HG02759 (cell line): ENCODE measurements at regions not wholly inside any gene's neighbourhood (a gene's known extent, or its start where the extent isn't known, plus 50 kb on each side); places are given as distances from the start of the nearest gene placed in this dataset.

Experiments used
- ATAC-seq: cut with Tn5 transposase; IDR thresholded peaks from one replicate; pipeline ENCODE4 v1.9.1; 2021; ENCODE audit warnings: mild to moderate bottlenecking, moderate library complexity; ENCODE audit not compliant: unreplicated experiment

DNA sequence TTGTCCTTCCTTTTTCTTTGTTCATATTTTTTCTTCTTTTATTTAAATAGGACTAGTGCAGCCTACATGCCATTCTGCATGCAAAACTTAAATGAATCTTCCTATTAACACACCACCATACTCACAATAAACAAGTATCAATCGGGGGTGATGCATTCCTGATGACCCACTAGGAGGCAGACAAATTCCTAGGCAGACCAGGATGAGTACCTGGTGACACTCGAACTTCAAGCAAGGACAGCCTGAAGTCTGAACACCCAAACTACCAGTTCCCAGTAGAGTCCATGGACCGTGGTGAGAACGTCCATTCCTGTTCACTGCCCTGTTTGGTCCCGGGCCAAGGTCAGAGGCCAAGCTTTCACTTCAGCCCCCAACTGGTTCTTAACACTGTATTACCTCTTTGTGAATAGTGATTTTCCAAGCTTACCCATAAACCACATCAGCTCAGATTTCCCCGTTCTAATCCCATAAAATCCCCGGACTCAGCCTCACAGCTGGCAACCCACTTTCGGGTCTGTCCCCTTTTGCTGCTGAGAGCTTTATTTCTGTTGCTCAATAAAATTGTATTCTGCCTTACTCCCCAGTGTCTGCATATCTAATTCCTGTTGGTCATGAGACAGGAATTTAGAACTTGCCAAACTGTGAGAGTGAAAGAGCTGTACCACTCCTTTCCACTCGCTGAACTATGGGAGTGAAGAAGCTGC, 1286.6 kb downstream of the FSTL5 start:
- ATAC-seq: no peak

- ATAC-seq: no peak
Measured at GRCh38 chr4:160880180-160880579, 1283.6 kb downstream of the FSTL5 start.

DNA sequence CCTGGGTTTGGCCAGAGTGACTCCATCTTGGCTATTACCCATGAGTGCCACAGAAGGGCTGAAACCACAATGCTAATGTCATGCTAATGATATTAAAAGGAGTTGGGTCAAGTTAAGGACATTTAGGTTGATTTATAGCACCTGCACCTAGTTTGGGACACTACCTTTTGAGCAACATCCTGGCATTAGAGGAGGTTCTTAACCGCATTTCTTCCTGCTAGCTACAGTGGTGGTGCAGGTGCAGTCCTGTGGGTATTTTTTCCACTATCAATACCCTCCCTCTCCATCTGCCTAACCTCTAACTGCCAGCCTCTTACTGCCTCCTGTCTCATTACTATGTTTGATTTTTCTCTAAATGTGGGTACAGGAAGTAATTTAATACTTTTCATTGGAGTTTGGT, 1276.1 kb downstream of the FSTL5 start:
- ATAC-seq: no peak

DNA sequence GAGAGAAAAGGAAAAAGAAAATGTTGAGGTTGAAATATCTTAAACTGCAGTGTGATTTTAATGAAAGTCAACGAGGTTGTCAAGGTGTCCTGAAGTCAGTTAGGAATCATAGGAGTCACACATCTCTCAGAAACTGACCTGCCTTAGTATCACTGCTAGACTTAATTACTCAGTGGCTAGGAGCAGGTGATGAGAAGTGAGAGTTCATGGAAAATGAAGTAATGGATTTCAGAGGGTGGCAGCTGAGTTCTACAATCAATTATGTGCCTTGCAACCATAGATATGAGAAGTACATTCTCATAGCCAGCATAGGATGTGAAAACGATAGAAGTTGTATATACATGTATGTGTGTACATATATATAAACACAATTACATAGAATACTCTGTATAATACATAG, 1269.7 kb downstream of the FSTL5 start:
- no peak for ATAC-seq

GRCh38 chr4:160894809-160895208, 1269.0 kb downstream of the FSTL5 start:
- no peak for ATAC-seq

DNA sequence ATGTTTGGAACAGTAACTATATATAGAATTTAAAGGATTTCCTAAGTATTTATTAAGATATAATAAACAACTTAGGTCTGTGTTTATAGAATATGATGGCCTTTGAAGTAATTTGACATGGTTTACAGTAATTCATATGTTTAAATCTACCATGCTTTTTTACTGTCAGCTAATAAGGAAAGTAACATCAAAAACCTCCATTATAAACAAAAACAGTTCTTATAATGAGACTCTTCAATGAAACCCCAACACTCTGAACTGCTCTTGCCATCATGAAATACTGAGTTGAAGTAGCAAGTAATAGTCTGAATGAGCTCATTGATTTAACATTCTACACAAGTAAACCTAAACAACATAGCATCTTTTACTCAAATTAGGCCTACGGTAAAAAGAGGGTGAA, 1236.5 kb downstream of the FSTL5 start:
- no peak for ATAC-seq

DNA sequence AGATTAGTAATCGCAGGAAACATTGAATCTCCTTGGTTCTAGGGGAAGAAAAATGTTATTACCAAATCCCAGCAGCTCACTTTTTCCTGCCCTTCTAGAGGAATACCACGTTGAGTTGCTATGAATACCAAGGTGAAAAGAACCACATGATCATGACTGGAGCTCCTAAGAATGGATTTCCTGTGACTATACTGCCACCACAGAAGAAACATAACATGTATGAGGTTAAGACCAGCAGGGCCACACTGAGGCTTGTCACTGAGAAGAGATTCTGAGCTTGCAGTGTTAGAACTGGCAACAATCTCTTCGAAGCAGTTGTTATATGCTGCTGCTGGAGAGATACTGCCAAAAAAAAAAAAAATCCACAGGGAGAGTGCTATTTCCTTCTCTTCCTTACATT, 1235.3 kb downstream of the FSTL5 start:
- no peak for ATAC-seq

- no peak for ATAC-seq
Measured at GRCh38 chr4:160947653-160948052, 1216.1 kb downstream of the FSTL5 start.

DNA sequence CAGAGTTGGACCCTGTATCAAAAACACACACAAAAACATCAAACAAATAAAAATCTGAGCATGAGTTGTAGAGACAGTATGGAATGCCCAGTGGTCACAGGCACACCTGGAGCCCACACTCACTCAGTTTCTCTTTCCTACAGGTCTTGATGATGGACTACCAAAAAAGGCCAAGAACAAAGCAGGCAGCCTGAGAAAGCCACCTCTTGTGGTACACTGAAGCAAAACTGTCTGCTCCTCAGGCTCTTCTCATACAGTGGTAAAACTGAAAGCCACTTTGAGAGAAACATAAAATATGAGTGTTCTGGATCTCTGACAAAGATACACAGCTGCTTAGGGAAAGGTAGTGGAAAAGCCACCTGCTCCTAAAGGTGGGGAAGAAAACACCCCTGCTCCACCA, 1206.9 kb downstream of the FSTL5 start:
- ATAC-seq: no peak

GRCh38 chr4:160969925-160970324, 1193.9 kb downstream of the FSTL5 start:
- ATAC-seq: no peak

GRCh38 chr4:160980091-160980490, 1183.7 kb downstream of the FSTL5 start:
- ATAC-seq: no peak

- ATAC-seq: no peak
Measured at GRCh38 chr4:160981083-160981482, 1182.7 kb downstream of the FSTL5 start.

DNA sequence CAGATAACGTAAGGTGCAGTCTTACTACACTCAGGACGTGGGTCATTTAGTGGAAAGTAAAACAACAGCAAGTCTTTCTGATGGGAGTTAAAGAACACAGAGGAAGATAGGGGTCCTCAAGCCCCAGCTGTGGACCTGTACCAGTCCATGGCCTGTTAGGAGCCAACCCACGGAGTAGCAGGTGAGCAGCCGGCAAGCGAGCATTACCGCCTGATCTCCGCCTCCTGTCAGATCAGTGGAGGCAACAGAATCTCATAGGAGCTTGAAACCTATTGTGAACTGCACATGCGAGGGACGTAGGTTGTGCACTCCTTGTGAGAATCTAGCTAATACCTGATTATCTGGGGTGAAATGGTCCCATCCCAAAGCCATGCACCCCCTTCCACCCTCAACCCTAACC, 1180.8 kb downstream of the FSTL5 start:
- no peak for ATAC-seq

- ATAC-seq: no peak
Measured at GRCh38 chr4:161002386-161002785, 1161.4 kb downstream of the FSTL5 start.

GRCh38 chr4:161003418-161004057, 1160.3 kb downstream of the FSTL5 start:
- ATAC-seq: no peak

DNA sequence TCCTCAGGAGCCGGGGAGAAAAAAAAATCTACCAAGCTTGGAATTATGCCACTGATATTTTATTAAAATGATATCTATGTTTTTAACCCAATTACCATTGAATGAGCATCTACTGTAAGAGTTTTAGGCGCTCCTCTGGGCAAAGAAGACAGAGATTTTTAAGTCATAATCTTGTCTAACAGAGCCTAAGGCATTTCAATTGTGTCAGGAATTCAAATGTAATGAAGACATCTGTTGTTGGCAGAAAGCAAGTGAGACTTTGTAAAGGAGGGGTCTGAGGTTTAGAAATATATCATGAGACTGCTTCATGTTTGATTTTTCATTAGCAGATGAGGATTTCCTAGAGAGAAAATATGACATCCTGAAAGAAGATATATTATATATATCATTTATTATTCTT, 1158.1 kb downstream of the FSTL5 start:
- ATAC-seq: no peak

DNA sequence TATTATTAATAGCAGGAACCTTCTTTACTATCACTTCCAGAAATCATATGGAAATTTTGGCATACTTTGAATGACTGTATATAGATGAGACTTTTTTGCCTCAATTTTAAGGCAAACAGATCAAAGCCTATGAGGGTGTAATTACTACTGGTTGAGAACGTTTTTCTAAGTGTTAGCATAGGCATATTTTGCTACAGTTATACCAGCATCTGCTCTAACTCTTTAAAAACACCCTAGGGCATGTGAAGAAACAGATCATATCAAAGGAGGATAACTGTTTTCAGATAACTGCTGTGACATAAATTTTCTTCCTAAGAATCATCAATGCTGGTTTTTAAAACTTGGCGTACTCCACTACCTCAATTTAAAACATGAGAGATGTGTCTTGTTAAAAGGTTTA, 1155.3 kb downstream of the FSTL5 start:
- no peak for ATAC-seq

DNA sequence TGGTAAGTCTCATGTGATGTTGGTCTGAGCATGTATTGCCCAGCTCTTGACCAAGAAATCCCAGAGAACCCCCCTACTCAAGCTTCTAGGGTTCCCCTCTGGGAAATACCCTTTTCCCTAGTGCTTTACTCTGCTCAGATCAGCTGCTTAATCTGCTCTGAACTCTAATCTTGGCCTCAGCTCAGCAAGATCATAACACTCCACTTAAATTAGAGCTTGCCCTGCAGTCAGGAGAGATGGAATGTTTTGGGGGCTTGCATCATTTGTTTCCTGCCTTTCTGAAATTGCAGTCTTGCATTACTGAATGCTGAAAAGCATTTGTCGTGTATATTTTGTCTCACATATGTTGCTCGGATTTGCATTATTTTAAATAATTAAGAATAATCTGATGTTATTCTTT, 1153.6 kb downstream of the FSTL5 start:
- ATAC-seq: no peak
